PC-3 (cell line): ENCODE measurements at regions not wholly inside any gene's neighbourhood (a gene's known extent, or its start where the extent isn't known, plus 50 kb on each side); places are given as distances from the start of the nearest gene placed in this dataset.

Experiments
- CTCF ChIP-seq: fragments of 300-600 bp; sonication (generic); conservative IDR thresholded peaks from 2 replicates; pipeline ENCODE4 v1.5.1; 2017; ENCODE audit warnings: antibody characterized with exemption, low read depth, mild to moderate bottlenecking, low read length
- EZH2 ChIP-seq: fragments of 300-600 bp; sonication (generic); IDR thresholded peaks from one replicate; pipeline ENCODE4 v1.6.1; 2017; ENCODE audit warnings: antibody characterized with exemption, mild to moderate bottlenecking, low read length; ENCODE audit not compliant: unreplicated experiment

- no peak for TF ChIP-seq CTCF
- TF ChIP-seq EZH2, result no peak
Measured at GRCh38 chr5:8714861-8715260, 831.0 kb downstream of the SEMA5A start.
